HUDEP-2 (cell line): ENCODE measurements at regions not wholly inside any gene's neighbourhood (a gene's known extent, or its start where the extent isn't known, plus 50 kb on each side); places are given as distances from the start of the nearest gene placed in this dataset.

Source experiments
- DNase-seq, 76 experiments: peaks; one replicate each; lab custom pipeline; 2025; ENCODE audit not compliant: unreplicated experiment in 76 of 76; lab: John Stamatoyannopoulos, UW

DNA sequence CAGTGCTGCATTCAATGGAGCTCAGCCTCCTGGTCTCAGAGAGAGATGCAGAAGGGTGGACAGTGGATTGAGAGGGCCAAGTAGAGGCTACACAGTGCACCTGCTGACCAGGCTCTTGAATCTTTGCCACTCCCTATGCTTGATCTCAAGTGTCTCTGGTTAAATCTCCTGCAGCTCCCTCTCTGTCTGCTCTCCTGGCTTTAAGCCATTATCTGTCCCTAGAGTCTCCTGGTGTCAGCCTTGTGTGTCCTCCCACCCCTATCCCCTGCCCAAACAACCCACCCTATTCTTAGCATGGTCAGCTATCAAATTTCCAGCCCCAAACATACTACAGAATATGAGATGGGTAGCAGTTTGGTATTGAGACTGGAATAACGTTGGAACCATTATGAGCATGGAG lies 479.3 kb upstream of the CELF2 start:
- DNase-seq = no peak

DNA sequence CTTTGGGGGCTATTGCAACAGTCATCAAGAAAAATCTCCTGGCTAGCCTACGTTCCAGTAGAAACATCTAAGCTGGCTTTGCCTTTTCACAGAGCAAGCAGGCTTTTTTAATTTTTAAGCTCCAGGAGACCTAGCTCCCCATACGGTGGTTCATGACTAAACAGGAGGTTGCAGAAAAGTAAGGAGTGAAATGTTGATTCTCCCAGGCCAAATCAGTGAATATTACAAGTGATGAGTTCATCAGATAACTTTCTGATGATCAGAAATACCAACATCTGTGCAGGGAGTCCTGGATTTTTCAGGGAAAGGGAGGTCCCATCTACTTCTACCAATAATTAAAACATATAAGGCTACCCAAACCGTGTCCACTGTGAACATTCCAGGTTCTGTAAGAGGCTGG lies 477.3 kb upstream of the CELF2 start:
- no peak for DNase-seq

- no peak for DNase-seq
These were observed 475.2 kb upstream of the CELF2 start for GRCh38 chr10:10542477-10542876.

- DNase-seq = no peak
These were observed 472.8 kb upstream of the CELF2 start for GRCh38 chr10:10544890-10545289.

- DNase-seq = no peak
These were observed 471.9 kb upstream of the CELF2 start for GRCh38 chr10:10545771-10546170.

GRCh38 chr10:10551596-10552301 lies 465.9 kb upstream of the CELF2 start:
- no peak for DNase-seq

GRCh38 chr10:10552948-10553347 lies 464.7 kb upstream of the CELF2 start:
- no peak for DNase-seq

DNA sequence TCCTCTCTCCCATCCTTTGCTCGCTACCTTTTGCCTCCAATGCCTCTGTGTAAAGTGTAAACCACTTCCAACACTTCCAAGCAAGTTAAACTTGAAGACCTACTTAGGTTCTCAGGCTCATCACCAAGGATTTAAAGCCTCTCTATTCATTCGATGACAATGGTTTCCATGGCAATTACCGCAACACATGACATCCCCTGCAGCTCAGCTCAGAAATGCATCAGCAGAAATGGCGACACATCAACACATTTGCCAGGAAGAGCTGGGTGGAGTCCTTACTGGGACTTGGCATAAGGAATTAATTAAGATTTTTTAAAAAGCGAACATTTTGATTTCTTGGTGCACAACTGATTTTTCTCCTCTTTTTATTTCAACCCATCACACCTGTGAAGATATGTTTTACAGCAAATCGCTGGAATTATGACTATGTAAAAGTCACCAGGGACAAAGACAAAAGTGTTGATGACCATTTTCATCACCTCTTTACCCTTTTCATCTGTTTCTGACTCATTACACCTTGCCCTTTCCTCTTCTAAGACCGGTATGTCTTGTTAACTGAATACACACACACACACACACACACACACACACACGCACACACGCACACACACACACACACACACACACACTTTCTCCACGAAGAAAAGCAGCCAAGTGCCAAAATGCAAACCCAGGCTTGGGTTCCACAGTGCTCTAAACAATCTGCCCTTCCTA lies 453.4 kb upstream of the CELF2 start:
- DNase-seq = no peak

- DNase-seq = no peak
These were observed 440.7 kb upstream of the CELF2 start for GRCh38 chr10:10576937-10577336.

GRCh38 chr10:10579709-10580108 lies 438.0 kb upstream of the CELF2 start:
- no peak for DNase-seq

GRCh38 chr10:10584161-10584560 lies 433.5 kb upstream of the CELF2 start:
- DNase-seq = no peak

- no peak for DNase-seq
These were observed 429.8 kb upstream of the CELF2 start for GRCh38 chr10:10587744-10588393.

GRCh38 chr10:10589540-10590303 lies 427.9 kb upstream of the CELF2 start:
- DNase-seq = peak in 35 of 76 experiments; percentile 1 to 51 (median 22)

- DNase-seq = no peak
These were observed 425.8 kb upstream of the CELF2 start for GRCh38 chr10:10591715-10592341.

DNA sequence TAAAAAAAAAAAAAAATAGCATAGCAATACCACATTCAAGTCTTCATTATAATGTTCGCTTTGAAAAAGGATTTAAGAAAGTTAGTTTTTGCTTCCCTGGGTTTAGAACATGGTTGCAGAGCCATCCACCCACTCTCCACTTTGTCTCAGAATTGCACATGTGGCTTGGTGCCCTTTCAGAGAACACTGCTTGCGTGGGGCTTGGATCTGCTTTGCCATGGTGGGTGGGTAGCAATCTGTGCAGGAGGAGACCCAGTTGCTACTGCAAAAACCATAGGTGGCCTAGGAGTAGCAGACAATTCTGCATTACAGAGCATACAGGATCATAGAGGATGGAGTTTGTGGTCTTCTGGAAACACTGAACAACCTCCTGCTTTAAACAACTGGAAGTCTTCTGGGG lies 421.4 kb upstream of the CELF2 start:
- no peak for DNase-seq

DNA sequence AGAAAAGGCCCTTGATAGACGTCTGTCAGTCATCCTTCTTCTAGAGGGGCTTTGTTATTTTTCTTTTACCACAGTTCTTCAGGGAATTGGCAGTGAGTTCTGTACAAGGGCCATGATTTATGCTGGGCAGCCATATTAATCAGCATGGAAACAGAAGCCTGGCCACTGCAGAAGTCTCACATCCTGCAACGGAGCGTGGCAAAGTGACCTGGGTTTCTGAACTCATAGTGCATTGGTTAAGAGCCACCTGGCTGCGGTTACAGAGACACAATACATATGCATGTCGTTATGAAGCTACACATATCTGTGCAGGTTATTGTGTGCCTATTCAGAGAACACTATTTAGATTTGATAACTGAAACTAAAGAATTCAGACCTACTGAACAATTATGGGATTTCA lies 419.4 kb upstream of the CELF2 start:
- DNase-seq = no peak

- DNase-seq = no peak
These were observed 417.7 kb upstream of the CELF2 start for GRCh38 chr10:10600004-10600403.

- DNase-seq = no peak
These were observed 412.1 kb upstream of the CELF2 start for GRCh38 chr10:10605551-10606081.

GRCh38 chr10:10609379-10609955 lies 408.2 kb upstream of the CELF2 start:
- DNase-seq = no peak

DNA sequence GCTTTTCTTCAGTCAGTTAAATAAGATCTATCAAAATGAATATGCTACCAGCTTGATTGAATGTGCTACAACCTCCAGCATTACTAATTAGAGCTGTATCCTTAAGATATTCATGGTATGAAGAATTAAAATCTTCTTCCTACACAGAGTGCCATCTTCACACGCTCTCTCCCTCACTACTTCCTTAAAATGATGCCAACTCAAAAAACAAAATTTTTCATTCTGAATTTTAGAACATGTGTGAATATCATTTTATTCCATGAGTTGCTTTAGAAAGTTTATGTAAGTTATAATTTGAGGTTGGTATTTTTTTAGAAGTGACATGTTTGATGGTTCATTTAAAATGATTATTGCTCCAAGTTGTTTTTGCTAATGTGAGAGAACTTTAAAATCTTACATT lies 407.5 kb upstream of the CELF2 start:
- DNase-seq = no peak
